GM12874 (cell line): ENCODE measurements at regions not wholly inside any gene's neighbourhood (a gene's known extent, or its start where the extent isn't known, plus 50 kb on each side); places are given as distances from the start of the nearest gene placed in this dataset.

Experiments used
- TF ChIP-seq, protein P1 (sequence below): IDR thresholded peaks from 2 replicates; pipeline ENCODE4 v1.5.1; 2011; ENCODE audit warnings: low read depth, mild to moderate bottlenecking, control low read depth, low read length, moderate library complexity; ENCODE audit not compliant: insufficient read depth

DNA sequence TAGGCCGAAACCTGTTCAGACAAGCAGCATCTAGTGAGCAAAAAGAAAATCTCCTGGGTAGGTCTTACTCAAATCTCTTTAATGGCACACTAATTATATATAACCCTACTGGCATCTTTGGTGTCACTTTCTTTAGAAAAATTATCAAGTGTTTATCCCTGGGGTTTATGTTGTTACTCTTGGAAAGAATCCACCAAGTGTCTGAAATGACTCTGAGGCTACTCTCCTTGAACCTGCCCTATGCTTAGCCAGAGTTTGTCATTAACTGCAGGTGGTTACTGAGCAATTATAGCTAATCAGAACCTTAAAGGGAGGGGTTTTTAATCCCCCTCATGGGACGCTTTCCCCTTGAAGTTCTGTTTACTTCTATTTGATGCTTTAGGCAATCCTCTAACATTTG is 381.9 kb downstream of the PLK2 start:
- TF ChIP-seq, protein P1, sequence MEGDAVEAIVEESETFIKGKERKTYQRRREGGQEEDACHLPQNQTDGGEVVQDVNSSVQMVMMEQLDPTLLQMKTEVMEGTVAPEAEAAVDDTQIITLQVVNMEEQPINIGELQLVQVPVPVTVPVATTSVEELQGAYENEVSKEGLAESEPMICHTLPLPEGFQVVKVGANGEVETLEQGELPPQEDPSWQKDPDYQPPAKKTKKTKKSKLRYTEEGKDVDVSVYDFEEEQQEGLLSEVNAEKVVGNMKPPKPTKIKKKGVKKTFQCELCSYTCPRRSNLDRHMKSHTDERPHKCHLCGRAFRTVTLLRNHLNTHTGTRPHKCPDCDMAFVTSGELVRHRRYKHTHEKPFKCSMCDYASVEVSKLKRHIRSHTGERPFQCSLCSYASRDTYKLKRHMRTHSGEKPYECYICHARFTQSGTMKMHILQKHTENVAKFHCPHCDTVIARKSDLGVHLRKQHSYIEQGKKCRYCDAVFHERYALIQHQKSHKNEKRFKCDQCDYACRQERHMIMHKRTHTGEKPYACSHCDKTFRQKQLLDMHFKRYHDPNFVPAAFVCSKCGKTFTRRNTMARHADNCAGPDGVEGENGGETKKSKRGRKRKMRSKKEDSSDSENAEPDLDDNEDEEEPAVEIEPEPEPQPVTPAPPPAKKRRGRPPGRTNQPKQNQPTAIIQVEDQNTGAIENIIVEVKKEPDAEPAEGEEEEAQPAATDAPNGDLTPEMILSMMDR = no peak

DNA sequence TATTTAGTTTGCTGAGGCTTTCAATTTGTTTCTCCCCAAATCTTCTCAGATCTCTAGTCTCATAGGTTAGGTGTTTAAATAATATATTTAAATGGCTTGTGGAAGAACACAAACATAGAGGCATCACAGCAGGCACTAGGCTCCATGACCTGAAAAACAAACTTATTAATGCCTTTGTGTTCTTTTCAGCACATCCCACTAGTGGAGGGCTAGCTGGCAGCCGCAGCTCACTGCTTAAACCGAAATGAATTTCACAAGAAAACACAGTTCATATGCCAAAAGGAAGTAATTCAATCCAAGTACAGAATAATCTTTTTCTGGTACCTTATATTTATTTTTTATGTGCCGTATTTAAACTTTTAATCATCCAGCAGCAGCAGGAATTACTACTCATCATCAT is 382.5 kb downstream of the PLK2 start:
- TF ChIP-seq, protein P1 = no peak

DNA sequence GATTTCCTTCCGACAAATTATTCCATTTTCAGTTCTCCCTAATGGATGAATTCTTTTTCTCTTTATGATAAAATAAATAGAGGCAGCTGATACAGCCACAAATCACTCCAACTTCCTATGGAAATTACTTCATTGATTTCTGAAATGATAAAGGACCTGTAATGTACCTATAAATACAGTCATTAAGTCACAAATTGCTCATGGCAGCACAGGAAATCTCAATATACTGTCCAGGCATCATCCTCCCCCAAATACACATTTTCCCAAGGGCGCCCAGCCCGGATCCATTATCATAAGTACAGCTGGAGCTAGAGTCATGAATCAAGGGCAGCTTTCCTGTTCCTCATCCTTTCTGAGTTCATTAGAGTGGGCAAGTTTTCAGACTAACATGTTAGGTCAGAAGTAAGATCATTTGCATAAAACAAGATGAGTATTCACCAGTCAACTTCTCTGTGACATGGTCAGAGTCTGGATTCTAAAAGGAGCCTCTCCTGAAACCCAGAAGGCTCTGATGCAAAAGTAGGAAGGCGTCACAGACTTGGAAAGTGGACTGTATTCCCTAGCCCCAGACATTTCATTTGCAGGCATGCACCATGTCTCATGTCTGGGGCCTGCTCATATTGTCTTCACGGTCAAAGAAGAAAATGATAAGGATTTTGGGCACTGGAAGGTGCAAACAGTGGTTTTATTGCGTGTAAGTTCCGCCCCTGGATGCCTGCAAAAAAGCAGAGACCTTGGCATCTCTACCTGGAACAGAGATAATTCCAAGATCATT is 383.2 kb downstream of the PLK2 start:
- TF ChIP-seq, protein P1 = no peak

DNA sequence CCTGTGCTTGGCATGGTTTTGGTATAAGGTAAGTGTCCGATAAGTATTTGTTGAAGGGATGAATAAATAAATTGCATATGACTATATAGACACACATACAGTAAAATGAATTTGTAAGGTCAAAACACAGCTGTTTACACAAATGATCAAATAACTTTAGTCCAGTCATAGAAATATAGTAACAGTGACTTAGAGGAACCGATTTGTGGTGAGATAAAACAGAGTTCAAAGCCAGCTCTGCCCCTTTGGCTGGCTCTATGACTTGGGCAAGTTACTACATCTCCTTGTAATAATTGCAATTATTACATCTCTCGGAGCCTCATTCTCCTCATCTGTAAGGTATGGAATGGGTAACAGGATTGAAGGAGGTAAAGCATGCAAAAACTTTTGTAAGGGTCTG is 384.0 kb downstream of the PLK2 start:
- TF ChIP-seq, protein P1 = no peak

DNA sequence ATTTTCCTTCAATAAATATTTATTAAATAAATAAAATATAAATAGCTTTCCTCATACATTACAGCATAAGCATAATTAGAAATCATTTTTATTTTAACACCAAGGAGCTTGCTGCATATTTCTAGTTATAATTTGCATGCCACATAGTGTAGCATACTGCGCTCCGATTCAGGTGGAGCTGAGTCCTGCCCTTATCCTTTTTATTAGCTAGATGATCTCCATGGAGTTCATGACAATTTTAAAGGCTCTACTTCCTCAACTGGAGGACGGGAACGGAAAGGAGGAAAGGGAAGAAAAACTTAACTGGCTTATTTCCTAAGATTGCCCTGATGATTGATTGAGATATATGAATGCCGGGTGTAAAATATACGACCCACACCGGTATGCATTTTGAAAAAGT is 385.2 kb downstream of the PLK2 start:
- TF ChIP-seq, protein P1 = no peak

DNA sequence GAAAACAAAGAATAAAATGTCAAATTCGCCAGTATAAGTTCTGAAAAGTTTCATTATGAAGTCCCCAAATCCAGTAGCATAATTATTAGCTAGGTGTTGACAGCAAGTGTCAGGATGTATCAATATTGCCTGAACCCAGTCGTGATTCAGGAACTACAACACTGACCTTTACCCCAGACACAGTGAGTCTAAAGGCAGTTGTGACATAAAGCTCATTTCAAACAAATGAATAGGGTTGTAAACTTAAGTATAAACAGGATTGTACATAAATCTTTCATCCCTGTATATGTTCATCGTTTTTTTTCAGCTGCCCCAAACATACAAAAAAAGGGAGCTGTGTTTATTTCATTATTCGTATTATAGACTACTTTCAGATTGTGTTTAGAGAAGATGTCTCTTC is 385.7 kb downstream of the PLK2 start:
- TF ChIP-seq, protein P1 = no peak

DNA sequence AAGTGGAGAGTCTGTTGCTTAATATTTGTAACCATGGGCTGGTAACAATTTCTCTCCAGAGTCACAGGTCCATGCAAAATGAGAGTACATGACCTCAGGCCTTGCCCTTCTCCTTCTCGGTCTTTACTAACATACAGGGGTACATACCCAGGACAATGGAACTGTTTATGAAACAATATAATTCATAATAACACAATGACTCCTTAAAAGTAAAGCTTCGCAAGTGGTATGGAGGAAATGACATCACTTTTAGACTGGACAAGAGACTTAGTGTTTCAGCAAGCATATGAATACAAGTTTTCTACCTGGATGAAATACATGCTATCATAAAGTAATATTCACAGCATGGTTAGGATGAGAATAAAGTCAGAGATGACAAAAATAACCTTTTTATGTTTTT is 386.6 kb downstream of the PLK2 start:
- TF ChIP-seq, protein P1 = no peak
